ENCODE measurements at regions not wholly inside any gene's neighbourhood (a gene's known extent, or its start where the extent isn't known, plus 50 kb on each side); places are given as distances from the start of the nearest gene placed in this dataset.

GRCh38 chr4:171067422-171067821 is 745.8 kb upstream of the GALNTL6 start:
- no peak for DNase-seq (ENCODE audit: low spot score)
- peak; percentile 42 for TF ChIP-seq CTCF (IDR thresholded peaks at IDR 0.05)
- Mint-ChIP-seq H3K9me3 (ENCODE audit: low read depth) (peaks cover 21% of the 10 kb centered on the region), H3K4me3 (ENCODE audit: unreplicated experiment) (no peak overlapping the region), H3K27me3 (ENCODE audit: low read depth) (peaks cover 1% of the 10 kb centered on the region), H3K27ac (ENCODE audit: unreplicated experiment) (no peak overlapping the region), H3K36me3 (ENCODE audit: low read depth) (no peaks in the 10 kb centered on the region), H3K4me1 (ENCODE audit: low read depth) (no peaks in the 10 kb centered on the region)

GRCh38 chr4:171049380-171049779 is 763.8 kb upstream of the GALNTL6 start:
- no peak for DNase-seq (ENCODE audit: low spot score)
- no peaks in the 10 kb centered on the region for H3K36me3 Mint-ChIP-seq (ENCODE audit: low read depth)
- TF ChIP-seq CTCF (IDR thresholded peaks at IDR 0.05), result no peak
- H3K9me3 Mint-ChIP-seq (ENCODE audit: low read depth), result peaks cover 10% of the 10 kb centered on the region
- no peaks in the 10 kb centered on the region for H3K27me3 Mint-ChIP-seq (ENCODE audit: low read depth)
- no peak overlapping the region for H3K4me3 Mint-ChIP-seq (ENCODE audit: unreplicated experiment)
- H3K4me1 Mint-ChIP-seq (ENCODE audit: low read depth), result no peaks in the 10 kb centered on the region
- no peak overlapping the region for H3K27ac Mint-ChIP-seq (ENCODE audit: unreplicated experiment)

GRCh38 chr4:171042989-171043524 is 770.1 kb upstream of the GALNTL6 start:
- no peaks in the 10 kb centered on the region for H3K27me3 Mint-ChIP-seq (ENCODE audit: low read depth)
- no peak overlapping the region for H3K4me3 Mint-ChIP-seq (ENCODE audit: unreplicated experiment)
- no peaks in the 10 kb centered on the region for H3K4me1 Mint-ChIP-seq (ENCODE audit: low read depth)
- peaks cover 10% of the 10 kb centered on the region for H3K9me3 Mint-ChIP-seq (ENCODE audit: low read depth)
- no peaks in the 10 kb centered on the region for H3K36me3 Mint-ChIP-seq (ENCODE audit: low read depth)
- no peak for TF ChIP-seq CTCF (IDR thresholded peaks at IDR 0.05)
- DNase-seq (ENCODE audit: low spot score), result peak; percentile 84
- no peak overlapping the region for H3K27ac Mint-ChIP-seq (ENCODE audit: unreplicated experiment)

- H3K27me3 Mint-ChIP-seq (ENCODE audit: low read depth), result no peaks in the 10 kb centered on the region
- H3K4me3 Mint-ChIP-seq (ENCODE audit: unreplicated experiment), result no peak overlapping the region
- H3K9me3 Mint-ChIP-seq (ENCODE audit: low read depth), result no peaks in the 10 kb centered on the region
- no peak for DNase-seq (ENCODE audit: low spot score)
- TF ChIP-seq CTCF (IDR thresholded peaks at IDR 0.05), result no peak
- no peaks in the 10 kb centered on the region for H3K36me3 Mint-ChIP-seq (ENCODE audit: low read depth)
- no peak overlapping the region for H3K27ac Mint-ChIP-seq (ENCODE audit: unreplicated experiment)
- no peaks in the 10 kb centered on the region for H3K4me1 Mint-ChIP-seq (ENCODE audit: low read depth)
Observed at GRCh38 chr4:171035909-171036308, 777.3 kb upstream of the GALNTL6 start.

- Mint-ChIP-seq H3K4me1 (ENCODE audit: low read depth) (no peaks in the 10 kb centered on the region), H3K27ac (ENCODE audit: unreplicated experiment) (no peak overlapping the region), H3K4me3 (ENCODE audit: unreplicated experiment) (no peak overlapping the region), H3K36me3 (ENCODE audit: low read depth) (no peaks in the 10 kb centered on the region), H3K27me3 (ENCODE audit: low read depth) (no peaks in the 10 kb centered on the region), H3K9me3 (ENCODE audit: low read depth) (no peaks in the 10 kb centered on the region)
- DNase-seq (ENCODE audit: low spot score), result no peak
- no peak for TF ChIP-seq CTCF (IDR thresholded peaks at IDR 0.05)
Observed at GRCh38 chr4:171031338-171031737, 781.9 kb upstream of the GALNTL6 start.

Data from chondrocyte (in vitro differentiated cells).